ENCODE measurements at regions not wholly inside any gene's neighbourhood (a gene's known extent, or its start where the extent isn't known, plus 50 kb on each side); places are given as distances from the start of the nearest gene placed in this dataset.
"Not testable (repeated sequence)": the region's sequence is repeated elsewhere in the genome, so short reads cannot be mapped to it uniquely, and the experiment has no call there.

DNA sequence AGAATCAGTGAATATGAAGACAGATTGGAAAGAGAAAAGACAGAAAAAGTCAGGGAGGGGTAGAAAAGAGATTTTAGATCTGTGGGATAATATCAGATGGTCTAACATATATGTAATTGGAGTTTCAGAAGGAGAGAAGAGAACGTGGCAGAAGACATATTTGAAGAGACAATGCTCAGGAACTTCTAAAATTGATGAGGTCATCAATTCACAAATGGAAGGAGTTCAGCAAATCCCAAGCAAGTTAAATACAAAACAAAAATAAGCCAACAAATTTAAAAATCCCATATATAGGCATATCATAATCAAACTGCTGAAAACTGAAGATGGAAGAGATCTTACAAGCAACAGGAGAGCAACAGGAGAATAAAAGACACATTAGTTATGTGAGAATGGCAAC lies 87.3 kb downstream of the SYT15B start:
- not testable (repeated sequence) for H3K4me3 ChIP-seq (ENCODE audit: severe bottlenecking)

DNA sequence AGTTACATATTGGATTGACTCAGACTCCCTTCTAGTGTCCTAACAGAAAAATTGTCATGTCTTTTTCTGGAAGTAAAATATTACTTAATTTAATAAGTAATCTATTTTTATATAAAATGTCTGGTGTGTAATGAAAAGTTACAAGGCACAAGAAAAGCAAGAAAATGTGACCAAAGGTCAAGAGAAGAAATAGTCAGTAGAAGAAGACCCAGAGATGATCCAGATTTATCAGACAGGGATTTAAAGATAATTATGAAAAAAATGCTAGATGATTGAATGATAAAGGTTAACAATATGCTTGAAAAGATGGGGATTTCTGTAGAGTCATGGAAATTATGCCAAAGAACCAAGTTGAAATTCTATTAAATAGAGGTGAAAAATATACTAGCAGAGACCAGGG lies 87.8 kb downstream of the SYT15B start:
- not testable (repeated sequence) for H3K4me3 ChIP-seq (ENCODE audit: severe bottlenecking); H3K27ac ChIP-seq (ENCODE audit: poor library complexity, severe bottlenecking); H3K4me1 ChIP-seq (ENCODE audit: insufficient read depth, poor library complexity, severe bottlenecking); H3K36me3 ChIP-seq (ENCODE audit: low read depth); DNase-seq (ENCODE audit: low spot score); H3K27me3 ChIP-seq (ENCODE audit: insufficient read depth, poor library complexity, severe bottlenecking); ATAC-seq (ENCODE audit: low read depth); H3K9me3 ChIP-seq (ENCODE audit: severe bottlenecking)

More for the DNA sequence above, 87.3 kb downstream of the SYT15B start:
- H3K27ac ChIP-seq (ENCODE audit: poor library complexity, severe bottlenecking); ATAC-seq (ENCODE audit: low read depth); H3K4me1 ChIP-seq (ENCODE audit: insufficient read depth, poor library complexity, severe bottlenecking); DNase-seq (ENCODE audit: low spot score); H3K27me3 ChIP-seq (ENCODE audit: insufficient read depth, poor library complexity, severe bottlenecking); H3K9me3 ChIP-seq (ENCODE audit: severe bottlenecking); H3K36me3 ChIP-seq (ENCODE audit: low read depth): not testable (repeated sequence)

DNA sequence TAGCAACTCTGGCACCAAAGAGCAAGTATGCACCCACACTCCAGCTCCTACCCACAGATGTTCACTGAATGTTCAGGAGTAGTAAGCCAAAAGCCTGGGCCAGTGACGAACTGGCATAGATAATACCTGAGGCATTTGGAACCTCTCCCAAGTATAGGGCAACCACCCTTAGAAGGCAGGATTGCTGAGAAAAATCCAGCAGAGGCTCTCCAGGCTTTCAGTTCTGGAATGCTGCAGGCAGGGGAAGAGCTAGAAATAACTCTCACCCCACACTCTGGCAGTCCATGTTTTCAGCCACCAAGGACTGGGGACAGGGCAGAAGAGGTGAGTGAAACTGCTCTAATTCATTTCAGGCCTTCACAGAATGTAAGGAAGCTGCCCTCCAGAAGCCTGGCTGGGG lies 90.3 kb downstream of the SYT15B start:
- ATAC-seq (ENCODE audit: low read depth); H3K4me3 ChIP-seq (ENCODE audit: severe bottlenecking); H3K9me3 ChIP-seq (ENCODE audit: severe bottlenecking); H3K27ac ChIP-seq (ENCODE audit: poor library complexity, severe bottlenecking); H3K4me1 ChIP-seq (ENCODE audit: insufficient read depth, poor library complexity, severe bottlenecking); H3K36me3 ChIP-seq (ENCODE audit: low read depth); DNase-seq (ENCODE audit: low spot score); H3K27me3 ChIP-seq (ENCODE audit: insufficient read depth, poor library complexity, severe bottlenecking): not testable (repeated sequence)

DNA sequence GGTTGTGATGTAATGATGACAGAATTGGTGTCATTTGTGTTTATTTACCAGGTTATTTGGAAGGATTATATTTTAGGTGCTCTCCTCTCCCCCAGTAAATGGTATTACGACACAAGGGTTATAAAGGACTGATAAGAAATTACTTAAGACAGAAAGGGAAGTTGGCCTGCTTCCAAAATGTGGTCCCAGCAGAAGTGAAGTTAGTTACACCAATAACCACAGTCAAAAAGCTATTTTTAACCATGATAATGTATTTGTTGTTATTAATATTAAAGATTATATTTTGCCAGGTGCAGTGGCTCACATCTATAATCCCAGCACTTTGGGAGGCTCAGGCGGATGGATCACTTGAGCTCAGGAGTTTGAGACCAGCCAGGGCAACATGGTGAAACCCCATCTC lies 92.5 kb downstream of the SYT15B start:
- not testable (repeated sequence) for DNase-seq (ENCODE audit: low spot score); H3K4me1 ChIP-seq (ENCODE audit: insufficient read depth, poor library complexity, severe bottlenecking); H3K9me3 ChIP-seq (ENCODE audit: severe bottlenecking); H3K4me3 ChIP-seq (ENCODE audit: severe bottlenecking); ATAC-seq (ENCODE audit: low read depth); H3K27me3 ChIP-seq (ENCODE audit: insufficient read depth, poor library complexity, severe bottlenecking); H3K36me3 ChIP-seq (ENCODE audit: low read depth); H3K27ac ChIP-seq (ENCODE audit: poor library complexity, severe bottlenecking)

DNA sequence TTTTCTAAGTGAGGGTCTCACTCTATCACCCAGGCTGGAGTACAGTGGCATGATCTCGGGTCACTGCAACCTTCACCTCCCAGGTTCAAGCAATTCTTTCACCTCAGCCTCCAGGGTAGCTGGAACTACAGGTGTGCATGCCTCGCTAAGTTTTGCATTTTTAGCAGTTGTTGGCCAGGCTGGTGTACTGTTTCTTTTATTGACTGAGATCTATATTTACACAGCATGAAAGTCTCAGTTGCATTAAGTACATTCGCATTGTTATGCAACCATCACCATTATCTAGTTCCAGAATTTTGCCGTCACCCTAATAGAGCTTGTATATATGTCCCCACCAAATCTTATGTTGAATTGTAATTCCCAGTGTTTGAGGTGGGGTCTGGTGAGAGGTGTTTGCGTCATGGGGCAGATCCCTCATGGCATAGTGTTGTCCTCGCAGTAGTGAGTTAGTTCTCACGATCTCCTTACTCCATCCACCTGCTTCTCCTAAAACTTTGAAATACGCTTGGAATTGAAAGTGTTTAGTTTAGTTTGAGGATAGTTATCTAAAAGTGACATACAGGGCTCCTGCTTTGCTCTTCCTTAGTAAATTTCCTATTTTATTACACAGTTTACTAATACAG lies 101.3 kb downstream of the SYT15B start:
- H3K27ac ChIP-seq (ENCODE audit: poor library complexity, severe bottlenecking); ATAC-seq (ENCODE audit: low read depth); H3K4me3 ChIP-seq (ENCODE audit: severe bottlenecking); H3K4me1 ChIP-seq (ENCODE audit: insufficient read depth, poor library complexity, severe bottlenecking); H3K9me3 ChIP-seq (ENCODE audit: severe bottlenecking); DNase-seq (ENCODE audit: low spot score); H3K36me3 ChIP-seq (ENCODE audit: low read depth); H3K27me3 ChIP-seq (ENCODE audit: insufficient read depth, poor library complexity, severe bottlenecking): not testable (repeated sequence)

DNA sequence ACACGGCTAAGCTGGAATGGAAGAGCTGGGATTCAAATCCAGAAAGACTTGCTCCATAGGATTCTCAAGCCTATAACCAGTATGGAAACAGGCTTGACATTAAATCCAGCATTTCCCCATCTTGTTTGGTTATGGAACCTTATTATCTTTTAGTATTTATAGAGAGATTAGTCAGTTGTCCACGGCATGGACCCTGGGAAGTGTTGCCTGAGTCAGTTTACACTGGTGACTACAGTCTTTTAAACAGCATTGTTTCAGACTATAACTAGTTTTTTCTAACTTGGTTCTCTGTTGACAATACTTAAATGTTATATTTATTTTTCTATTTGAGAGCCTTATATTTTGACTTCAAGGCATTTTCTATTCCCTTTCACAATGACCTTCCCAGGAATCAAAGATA lies 106.7 kb downstream of the SYT15B start:
- H3K27ac ChIP-seq (ENCODE audit: poor library complexity, severe bottlenecking); ATAC-seq (ENCODE audit: low read depth); H3K27me3 ChIP-seq (ENCODE audit: insufficient read depth, poor library complexity, severe bottlenecking); H3K4me1 ChIP-seq (ENCODE audit: insufficient read depth, poor library complexity, severe bottlenecking); H3K9me3 ChIP-seq (ENCODE audit: severe bottlenecking); DNase-seq (ENCODE audit: low spot score); H3K4me3 ChIP-seq (ENCODE audit: severe bottlenecking); H3K36me3 ChIP-seq (ENCODE audit: low read depth): not testable (repeated sequence)

DNA sequence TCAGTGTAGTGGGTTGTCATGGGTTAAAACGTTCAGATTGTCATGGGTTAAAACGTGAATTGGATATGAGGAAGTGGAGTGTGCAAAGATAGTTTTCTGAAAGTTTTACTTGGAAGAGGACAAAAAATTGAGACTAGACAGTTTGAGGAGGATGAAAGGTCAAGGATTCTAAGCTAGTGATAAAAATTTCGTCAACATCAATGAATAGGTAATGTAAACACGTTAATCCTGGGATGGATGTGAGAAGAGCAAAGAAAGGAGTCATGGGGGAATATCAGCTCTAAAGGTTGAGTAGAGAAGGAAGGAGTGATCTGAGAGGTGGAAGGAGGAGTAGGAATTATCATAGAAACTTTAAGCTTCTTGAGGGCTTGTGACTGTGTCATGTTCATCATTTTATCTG lies 109.2 kb downstream of the SYT15B start:
- not testable (repeated sequence) for H3K4me3 ChIP-seq (ENCODE audit: severe bottlenecking)

DNA sequence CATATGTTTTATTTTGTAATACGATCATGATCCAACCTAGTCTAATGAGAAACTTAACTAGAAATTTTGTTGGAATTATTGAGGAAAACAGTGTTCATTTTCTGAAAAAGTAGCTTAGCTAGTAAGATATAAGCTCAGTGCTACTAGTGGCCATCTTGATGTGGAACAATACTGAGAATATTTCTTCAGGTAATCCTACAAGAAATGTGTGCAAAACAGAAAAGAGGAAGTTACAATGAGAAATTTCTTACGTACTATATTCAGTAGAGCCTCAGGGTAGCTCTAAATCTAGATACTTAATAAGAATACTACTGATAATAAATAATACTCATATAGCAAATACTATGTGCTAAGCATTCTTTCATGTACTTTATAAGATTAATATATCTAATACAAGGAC lies 114.8 kb downstream of the SYT15B start:
- not testable (repeated sequence) for ATAC-seq (ENCODE audit: low read depth); H3K27me3 ChIP-seq (ENCODE audit: insufficient read depth, poor library complexity, severe bottlenecking); H3K36me3 ChIP-seq (ENCODE audit: low read depth); H3K9me3 ChIP-seq (ENCODE audit: severe bottlenecking); DNase-seq (ENCODE audit: low spot score); H3K27ac ChIP-seq (ENCODE audit: poor library complexity, severe bottlenecking); H3K4me1 ChIP-seq (ENCODE audit: insufficient read depth, poor library complexity, severe bottlenecking); H3K4me3 ChIP-seq (ENCODE audit: severe bottlenecking)

More for the DNA sequence above, 109.2 kb downstream of the SYT15B start:
- not testable (repeated sequence) for DNase-seq (ENCODE audit: low spot score); H3K36me3 ChIP-seq (ENCODE audit: low read depth); H3K27me3 ChIP-seq (ENCODE audit: insufficient read depth, poor library complexity, severe bottlenecking); H3K9me3 ChIP-seq (ENCODE audit: severe bottlenecking); H3K27ac ChIP-seq (ENCODE audit: poor library complexity, severe bottlenecking); H3K4me1 ChIP-seq (ENCODE audit: insufficient read depth, poor library complexity, severe bottlenecking); ATAC-seq (ENCODE audit: low read depth)

DNA sequence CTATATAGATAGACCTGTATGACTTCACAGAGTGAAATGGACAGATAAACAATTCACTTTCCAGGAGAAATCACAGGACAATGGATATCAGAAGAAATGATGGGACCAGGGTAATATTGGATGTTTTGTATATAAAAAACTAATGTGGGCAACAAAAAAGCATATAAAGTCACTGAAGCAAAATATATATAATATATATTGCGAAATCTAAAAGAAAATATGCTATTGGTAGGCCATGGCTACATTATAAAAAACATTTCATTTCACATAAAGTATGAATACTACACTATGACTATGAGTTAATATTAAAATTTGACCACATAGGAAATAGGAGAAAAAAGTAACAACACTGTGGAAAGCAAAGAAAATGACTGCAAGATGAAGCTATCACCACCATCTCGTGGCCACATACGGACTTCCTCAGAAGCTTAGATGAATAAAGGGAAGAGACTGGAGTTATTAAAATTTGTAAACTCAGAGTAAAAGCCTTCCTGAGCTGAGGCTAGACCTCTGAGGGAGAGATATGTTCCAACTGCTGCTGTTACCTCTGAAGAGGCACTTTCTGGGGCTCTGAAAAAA lies 115.8 kb downstream of the SYT15B start:
- H3K27me3 ChIP-seq (ENCODE audit: insufficient read depth, poor library complexity, severe bottlenecking); H3K27ac ChIP-seq (ENCODE audit: poor library complexity, severe bottlenecking); ATAC-seq (ENCODE audit: low read depth); H3K4me3 ChIP-seq (ENCODE audit: severe bottlenecking); H3K9me3 ChIP-seq (ENCODE audit: severe bottlenecking); H3K4me1 ChIP-seq (ENCODE audit: insufficient read depth, poor library complexity, severe bottlenecking); DNase-seq (ENCODE audit: low spot score); H3K36me3 ChIP-seq (ENCODE audit: low read depth): not testable (repeated sequence)

Measured in RWPE2 (cell line).